Left colon (tissue), 2 donors: ENCODE measurements at regions not wholly inside any gene's neighbourhood (a gene's known extent, or its start where the extent isn't known, plus 50 kb on each side); places are given as distances from the start of the nearest gene placed in this dataset.

Source experiments
- ATAC-seq: fragments of 200-7000 bp; cut with Tn5 transposase; one replicate; pipeline ENCODE4 v1.9.1; 2020; ENCODE audit warnings: mild to moderate bottlenecking, moderate library complexity
- DNase-seq, 2 donors: peaks; one replicate each; pipeline ENCODE4 v3.0.0-alpha.2; 2020
- intact Hi-C, 2 donors: fragments of 100-400 bp; cut with DNase I in 1 of 2; cut with micrococcal nuclease in 1 of 2; formaldehyde crosslinking; loops; one replicate each; pipeline versions ENCODE4 v1.11.2 to v1.14.0; 2022; cut with DNase I, micrococcal nuclease
- donor health status: DM: no; HTN: no; CAD: no.
- donor health status: DM: yes; HTN: yes; CAD: no.

DNA sequence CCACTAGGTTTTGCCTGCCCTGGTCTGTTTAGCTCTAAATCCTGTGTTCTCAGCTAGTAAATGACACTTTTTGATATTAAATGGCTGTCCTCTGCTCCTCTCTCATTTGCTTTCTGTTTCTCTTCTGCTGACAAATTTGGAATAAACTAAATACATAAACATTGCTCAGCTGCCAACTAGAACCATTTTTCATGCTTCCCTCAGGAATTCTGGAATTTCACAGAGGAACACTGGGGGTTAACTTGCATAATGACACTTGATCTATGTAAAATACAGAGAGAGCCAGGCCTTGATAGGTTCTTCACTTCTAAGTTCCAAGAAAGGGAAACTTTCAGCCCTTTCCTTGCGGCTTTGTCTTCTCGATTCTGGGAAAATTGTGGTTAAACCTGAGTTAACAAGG lies 450.6 kb upstream of the ST6GAL2 start:
- intact Hi-C loops: no loop called here
- no peak for ATAC-seq
- no peak for DNase-seq

DNA sequence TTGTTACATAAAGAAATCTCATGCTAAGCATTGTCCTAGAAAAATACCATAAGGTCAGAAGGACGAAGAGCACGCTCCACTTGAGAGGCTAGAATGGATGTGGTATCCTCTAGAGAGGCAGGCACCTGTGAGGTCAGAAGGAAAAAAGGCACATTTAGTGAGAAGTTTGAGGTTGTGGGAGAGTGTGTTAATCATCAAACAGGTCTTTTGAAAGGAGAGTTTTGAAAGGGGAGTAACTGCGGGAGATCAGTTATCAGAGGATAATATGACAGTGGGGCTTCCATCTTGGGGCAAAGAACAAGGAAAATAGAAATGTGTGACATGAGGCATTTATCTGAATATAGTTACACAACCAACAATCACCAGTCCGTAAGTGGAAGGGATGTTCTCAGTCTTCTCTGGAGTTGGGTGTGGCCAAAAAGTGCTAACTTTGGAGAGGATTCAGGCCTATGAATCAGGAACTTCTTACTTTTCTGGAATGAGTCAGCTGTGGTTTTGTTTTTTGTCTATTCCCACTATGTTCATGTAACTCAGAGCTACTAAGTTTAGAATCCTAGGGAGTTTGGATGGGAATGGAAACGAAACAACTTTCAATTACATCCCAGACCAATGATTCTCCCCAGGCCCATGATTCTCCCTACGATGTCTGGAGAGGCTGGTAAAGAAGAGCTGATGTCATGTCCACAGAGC lies 451.4 kb upstream of the ST6GAL2 start:
- intact Hi-C loops: no loop called here
- DNase-seq (no peak), ATAC-seq (no peak)

DNA sequence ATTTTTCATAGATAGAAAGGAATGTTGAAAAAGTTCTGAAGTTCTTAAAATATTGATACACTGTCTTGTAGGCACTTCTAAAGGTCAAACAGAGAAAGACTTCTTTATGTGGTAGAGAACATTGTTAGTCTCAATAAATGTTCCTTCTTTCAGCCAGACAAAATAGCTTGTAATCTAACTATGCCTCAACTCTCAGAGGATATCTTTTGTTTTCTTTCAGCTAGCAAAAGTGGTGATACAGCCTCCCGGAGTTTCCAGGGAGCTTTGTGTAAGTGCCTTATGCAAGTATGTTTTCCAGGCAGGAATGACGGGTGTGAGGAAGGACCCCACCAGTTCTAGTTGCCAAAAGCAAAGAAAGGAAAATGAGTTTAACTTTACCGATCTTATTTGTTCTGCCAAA lies 452.1 kb upstream of the ST6GAL2 start:
- no peak for DNase-seq
- ATAC-seq: no peak
- intact Hi-C loops: no loop called here

DNA sequence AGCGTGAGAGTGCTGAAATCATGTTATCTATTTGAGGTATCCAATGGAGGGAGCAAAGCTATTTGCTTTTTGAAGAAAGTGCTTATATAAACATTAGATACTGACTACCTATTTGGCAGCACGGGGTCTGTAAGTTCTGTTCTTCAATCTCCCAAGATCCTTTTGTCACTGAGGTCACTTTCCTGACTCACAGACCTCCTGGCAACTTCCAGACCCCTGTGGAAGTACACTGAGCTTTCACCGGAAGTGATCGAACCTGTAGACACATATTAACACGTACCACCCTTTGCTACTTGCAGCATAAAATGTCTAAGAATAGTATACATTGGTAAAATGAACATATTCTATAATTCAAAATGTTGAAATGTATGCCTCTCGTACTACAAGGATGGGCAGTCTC lies 452.6 kb upstream of the ST6GAL2 start:
- intact Hi-C loops: no loop called here
- ATAC-seq: no peak
- no peak for DNase-seq

DNA sequence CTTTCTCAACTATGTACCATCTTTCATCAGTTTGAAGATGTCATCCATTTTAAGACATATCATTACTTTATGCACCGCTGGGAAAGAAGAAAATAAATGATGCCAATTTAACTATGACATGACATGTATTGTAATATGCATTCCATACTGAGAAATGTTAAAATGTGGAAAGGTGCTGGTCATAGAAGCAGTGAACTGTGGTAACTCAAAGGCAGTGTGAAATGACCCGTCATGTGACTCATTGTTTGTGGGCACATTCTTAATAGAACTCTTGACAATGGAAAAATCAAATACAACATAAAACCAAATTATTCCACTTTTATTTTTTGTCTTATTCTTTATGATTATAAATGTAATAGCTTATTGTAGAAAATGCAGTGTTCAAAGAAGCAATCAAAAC lies 455.0 kb upstream of the ST6GAL2 start:
- intact Hi-C loops: no loop called here
- no peak for ATAC-seq
- DNase-seq: no peak

DNA sequence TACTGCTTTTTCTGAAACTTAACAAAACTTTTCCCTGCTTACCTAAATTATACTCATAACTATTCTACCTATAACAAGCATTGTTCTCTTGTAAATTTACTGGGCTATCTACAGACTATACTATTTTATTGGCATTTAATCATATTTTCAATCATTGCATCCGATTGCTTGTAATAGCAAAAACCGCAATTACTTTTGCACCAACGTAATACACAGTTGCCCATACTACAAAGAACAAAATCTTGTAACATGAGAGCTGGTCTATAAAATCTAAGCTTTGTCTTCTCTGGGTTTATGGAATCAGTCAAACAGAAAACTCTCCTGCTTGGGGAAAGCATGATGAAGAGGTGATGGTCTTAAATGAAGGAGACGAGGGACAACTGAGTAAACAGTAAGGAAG lies 463.4 kb upstream of the ST6GAL2 start:
- ATAC-seq (no peak), DNase-seq (no peak)
- intact Hi-C loops: no loop called here

DNA sequence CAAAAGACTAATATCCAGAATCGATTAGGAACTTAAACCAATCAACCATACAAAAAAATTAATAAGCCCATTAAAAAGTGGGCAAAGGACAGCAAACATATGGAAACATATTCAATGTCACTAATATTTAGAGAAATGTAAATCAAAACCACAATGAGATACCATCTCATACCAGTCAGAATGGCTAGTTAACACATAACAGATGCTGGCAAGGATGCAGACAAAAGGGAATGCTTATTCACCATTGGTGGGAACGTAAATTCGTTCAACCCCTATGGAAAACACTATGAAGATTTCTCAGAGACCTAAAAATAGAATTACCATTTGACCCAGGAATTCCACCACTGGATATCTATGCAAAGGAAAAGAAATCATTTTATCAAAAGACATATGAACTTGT lies 468.2 kb upstream of the ST6GAL2 start:
- ATAC-seq (no peak), DNase-seq (no peak)
- intact Hi-C loops: no loop called here

DNA sequence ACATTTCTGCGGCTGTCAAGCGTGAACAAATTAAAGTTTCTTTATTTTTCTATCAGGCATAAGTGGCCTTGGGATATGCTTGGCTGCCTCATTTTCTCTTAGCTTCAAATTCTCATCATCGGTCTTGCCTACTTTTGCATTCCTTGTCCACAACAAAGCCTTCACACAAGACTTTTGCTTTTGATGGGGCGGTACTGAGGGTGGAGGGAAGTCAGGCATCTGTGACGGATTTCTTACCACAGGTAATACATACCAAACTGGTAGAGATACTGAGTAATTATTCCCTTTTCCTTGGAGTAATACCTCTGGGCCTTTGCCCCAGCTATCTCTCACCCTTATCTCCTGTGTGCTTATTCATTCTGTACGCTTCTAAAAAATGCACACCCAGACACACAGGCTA lies 468.3 kb upstream of the RGPD4 start:
- ATAC-seq (no peak), DNase-seq (no peak)
- intact Hi-C loops: no loop called here

DNA sequence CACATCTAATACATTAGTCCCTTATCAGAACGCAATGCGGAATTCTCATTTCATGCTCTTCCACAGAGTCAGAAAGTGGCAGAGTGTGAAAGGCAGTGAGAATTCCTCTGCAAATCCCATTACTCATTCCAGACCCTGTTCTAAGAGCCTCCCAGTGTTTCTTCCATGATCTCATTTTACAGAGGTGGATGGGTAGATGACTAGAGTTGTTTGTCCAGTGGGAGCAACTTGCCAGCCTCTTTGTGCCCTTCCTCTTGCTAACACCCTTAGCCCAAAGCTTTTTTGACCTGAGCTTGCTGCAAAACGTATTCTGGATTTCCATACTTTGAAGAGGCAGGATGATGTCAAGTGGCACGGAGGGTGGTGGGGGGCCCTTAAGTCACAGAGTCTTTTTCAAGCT lies 467.7 kb upstream of the RGPD4 start:
- ATAC-seq (no peak), DNase-seq (no peak)
- intact Hi-C loops: no loop called here

DNA sequence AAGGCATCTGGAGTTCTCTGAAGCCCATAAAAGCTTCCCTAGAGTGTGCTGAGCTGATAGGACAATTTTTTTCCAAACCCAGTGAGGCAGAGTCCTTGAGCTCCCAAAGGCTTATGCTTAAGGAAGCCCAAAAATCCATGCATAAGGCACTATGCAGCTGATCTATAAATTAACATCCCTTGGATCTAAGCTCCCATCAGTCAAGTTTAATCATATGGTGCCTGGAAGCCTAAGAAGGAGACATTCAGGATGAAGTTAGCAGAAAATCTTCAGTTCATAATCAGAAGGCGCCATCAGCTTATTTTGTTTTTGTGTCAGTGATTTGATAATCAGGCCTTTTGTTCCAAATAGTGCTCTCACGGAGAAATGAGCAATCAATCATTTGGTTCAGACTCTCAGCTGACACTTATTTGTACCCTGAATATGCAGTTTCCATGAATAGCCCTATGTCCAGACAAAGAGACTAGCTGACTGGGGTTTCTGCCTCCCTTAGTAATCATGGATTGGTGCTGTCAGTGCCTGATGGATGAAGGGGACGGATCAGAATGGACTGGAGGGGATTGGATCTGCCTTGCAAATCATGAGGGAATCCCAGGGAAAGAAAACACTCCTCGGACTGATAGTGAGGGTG lies 464.8 kb upstream of the RGPD4 start:
- no peak for DNase-seq
- intact Hi-C loops: no loop called here
- no peak for ATAC-seq

DNA sequence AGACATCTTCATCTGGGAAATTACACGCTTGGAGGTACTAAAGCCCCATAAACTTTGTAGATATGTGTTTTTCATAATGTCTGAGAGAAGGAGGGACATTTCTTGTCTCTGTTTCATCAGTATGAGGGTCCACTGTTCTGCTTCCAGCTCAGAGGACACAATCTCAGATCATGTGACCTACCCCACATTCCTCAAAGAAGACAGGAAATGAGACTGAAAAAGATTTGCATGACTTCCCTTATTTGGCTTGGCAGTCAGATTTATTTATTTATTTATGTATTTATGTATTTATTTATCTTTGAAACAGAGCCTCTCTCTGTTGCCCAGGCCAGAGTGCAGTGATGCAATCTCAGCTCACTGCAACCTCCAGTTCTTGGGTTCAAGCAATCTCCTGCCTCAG lies 463.7 kb upstream of the RGPD4 start:
- ATAC-seq: no peak
- intact Hi-C loops: no loop called here
- no peak for DNase-seq

DNA sequence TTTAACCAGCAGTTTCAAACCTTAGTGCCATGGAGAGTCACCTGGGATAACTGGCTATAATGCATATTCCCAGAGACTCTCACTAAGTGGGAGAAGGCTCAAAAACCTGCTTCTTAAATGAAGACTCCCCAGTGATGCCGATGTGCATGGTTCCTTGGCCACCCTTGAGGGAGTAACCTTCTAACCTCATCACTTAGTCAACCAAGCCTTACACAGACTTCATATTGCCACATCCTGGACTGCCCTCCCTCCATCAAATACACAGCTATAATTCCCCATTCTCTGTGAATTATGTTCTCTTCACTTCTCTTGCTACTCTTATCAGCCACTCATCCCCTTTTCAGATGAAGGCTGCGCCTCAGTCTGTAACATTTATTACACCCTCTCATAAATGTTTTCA lies 462.9 kb upstream of the RGPD4 start:
- no peak for DNase-seq
- ATAC-seq: no peak
- intact Hi-C loops: no loop called here

DNA sequence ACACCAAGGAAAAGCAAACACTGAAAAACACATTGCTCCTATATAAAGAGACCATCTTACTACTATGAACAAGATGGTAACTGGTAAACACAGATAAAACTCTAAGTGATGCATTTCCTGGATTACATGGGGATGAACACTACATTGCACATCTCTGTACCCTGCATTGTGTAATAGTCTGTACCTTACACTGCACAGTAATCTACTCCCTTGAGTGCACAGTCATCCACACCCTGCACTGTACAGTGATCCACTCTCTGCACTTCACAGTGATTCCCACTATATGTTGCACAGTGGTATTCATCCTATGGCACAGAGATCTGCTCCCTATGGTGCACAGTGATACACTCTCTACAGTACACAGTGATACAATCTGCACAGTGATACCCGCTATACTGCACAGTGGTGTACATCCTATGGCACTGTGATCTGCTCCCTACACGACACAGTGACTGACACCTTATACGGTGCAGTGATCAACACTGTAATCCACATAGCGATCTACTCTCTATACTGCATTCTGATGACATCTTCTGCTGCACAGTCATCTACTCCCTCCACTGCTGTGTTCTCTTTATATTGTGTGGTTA lies 462.2 kb upstream of the RGPD4 start:
- ATAC-seq: no peak
- no peak for DNase-seq
- intact Hi-C loops: no loop called here

DNA sequence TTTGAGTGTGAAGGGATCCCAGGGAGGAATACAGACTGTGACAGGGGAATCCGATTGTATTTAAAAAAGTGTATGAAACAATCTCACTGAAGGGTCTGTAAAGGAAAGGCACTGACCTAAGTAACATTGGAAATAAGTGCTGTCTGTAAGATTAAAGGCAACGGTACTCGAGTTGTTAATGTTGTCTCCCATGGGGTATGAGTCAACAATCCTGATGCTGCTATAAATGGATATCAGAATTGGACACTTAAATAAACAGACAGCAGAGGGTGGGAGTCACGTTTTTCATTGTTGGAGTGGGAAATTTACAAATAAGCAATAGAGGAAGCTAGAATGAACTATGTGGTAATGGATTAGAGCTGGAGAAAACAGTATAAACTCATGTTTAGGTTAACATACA lies 452.4 kb upstream of the RGPD4 start:
- intact Hi-C loops: no loop called here
- no peak for DNase-seq
- ATAC-seq: no peak

DNA sequence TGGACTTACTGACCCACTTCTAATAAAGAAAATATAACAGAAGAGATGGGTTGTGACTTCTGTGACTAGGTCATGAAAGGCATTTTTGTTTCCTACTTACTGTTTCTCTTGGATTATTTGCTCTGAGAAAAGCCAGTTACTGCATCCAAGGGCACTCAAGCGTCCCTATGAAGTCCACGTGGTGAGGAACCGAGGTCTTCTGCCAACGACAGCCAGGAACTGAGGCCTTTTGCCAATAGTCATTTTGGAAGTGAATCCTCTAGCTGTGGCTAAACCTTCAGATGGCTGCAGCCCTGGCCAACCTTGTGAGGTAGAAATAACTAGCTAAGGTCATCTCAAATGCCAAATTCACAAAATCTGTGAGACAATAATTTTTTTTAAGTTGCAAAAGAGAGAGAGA lies 449.8 kb upstream of the RGPD4 start:
- intact Hi-C loops: no loop called here
- DNase-seq (no peak), ATAC-seq (no peak)

DNA sequence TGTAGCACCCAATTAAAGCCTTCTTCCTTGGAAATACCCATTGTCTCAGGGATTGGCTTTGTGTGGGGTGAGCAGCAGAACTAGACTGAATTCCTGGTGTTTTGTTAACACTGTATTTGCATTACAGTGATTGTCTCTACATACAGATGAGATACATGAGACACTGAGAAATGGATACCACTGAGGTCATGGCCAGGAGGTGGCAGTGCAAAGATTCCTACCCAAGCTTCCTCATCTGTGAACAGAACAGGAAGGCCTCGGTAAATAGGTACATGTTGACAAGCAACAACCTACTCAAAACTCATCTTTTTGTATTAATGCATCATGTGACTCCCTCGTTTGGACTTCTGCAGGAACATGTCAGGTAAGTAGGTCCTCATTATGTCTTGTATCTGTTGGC lies 445.8 kb upstream of the RGPD4 start:
- ATAC-seq: no peak
- DNase-seq: no peak
- intact Hi-C loops: no loop called here

DNA sequence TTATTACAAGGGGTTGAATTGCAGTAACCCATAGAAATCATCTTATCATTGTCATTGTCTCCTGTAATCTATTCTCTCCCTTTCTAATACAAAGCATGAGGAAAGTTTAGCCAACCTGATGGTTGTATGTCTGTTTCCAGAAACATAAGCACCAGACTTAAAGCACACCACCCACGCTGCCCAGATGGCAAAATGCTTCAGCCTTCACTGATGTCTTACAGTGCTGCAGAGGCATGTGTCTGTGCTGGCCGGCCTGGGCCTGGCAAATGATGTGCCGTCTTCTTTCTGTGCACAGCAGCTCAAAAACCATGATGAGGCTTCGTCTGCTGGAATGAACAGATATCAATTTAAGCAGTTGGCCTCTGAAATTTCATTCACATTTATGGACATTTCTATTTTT lies 443.0 kb upstream of the RGPD4 start:
- ATAC-seq: no peak
- no peak for DNase-seq
- intact Hi-C loops: no loop called here

DNA sequence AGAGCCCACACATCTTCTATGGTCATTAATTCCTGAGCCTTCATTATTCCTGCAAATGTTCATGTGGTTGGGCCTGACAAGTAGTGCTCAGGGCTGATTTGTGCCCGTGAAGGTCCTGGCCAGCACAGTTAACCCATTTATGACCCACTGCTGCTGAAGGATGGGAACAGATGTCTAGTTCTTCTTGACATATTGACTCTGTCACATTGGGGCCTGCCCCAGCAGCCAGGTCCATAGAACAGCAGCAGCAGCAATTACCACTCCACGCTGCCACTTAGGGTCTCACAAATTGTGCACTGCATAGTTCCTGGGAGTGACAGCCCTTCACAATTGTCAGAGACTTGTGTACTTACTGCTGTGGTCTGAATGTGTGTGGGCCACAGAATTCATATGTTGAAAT lies 442.3 kb upstream of the RGPD4 start:
- intact Hi-C loops: no loop called here
- DNase-seq (no peak), ATAC-seq (no peak)

DNA sequence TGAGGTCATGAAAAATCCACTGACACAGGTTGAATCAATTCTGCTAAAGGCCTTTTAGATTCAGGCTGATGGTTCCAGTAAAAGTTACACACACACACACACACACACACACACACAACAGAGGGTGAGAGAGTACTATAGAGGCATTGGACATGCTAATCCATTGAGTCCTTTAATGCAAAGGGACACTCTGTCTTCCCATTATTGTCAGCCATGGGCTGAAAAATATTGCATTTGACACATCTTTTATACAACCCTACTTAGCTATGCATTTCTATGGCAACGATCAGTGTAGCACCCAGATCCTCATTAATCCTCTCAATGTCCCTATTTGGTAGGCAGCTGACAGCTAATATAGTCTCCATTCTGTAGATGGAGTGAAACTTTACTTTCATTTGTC lies 440.8 kb upstream of the RGPD4 start:
- ATAC-seq: no peak
- intact Hi-C loops: no loop called here

DNA sequence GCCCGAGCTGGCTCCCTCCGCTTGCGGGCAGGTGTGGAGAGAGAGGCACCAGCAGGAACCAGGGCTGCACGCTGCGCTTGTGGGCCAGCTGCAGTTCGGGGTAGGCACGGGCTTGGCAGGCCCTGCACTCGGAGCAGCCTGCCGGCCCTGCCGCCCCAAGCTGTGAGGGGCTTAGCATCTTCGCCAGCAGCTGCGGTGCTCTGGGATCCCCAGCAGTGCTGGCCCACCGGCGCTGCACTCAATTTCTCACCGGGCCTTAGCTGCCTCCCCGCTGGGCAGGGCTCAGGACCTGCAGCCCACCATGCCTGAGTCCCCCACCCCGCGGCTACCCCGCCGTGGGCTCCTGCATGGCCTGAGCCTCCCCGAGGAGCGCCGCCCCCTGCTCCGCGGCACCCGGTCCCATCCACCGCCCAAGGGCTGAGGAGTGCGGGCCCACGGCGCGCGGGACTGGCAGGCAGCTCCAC lies 434.4 kb upstream of the RGPD4 start:
- intact Hi-C loops: no loop called here
- ATAC-seq: no peak
- DNase-seq: no peak

More for the DNA sequence above, 440.8 kb upstream of the RGPD4 start:
- no peak for DNase-seq

DNA sequence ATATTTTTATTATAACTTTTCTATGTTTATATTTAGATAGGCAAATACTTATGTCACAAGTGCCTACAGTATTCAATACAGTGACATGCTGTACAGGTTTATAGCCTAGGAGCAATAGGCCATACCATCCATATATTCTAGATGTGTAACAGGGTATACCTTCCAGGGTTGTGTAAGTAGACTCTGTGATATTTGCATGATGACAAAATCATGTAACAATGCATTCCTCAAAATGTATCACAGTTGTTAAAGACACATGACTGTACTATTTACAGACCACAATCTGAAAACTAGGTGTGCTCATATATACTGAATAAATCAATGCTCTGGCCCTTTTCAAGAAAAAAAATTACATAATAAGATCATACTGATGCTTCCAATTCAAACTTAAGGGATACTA lies 433.2 kb upstream of the RGPD4 start:
- intact Hi-C loops: no loop called here
- ATAC-seq: no peak
- no peak for DNase-seq
